CD14-positive monocyte (primary cell): ENCODE measurements at regions not wholly inside any gene's neighbourhood (a gene's known extent, or its start where the extent isn't known, plus 50 kb on each side); places are given as distances from the start of the nearest gene placed in this dataset.

Experiments
- DNase-seq, 3 donors: peaks; one replicate each; pipeline ENCODE4 v3.0.0-alpha.2; 2011 to 2022
- H2AFZ ChIP-seq: 2 replicates; pipeline ENCODE4 v1.6.0; 2012; ENCODE audit warnings: mild to moderate bottlenecking, low read depth, low read length, inconsistent platforms; ENCODE audit not compliant: insufficient read depth, poor library complexity, severe bottlenecking
- H3K27ac ChIP-seq, 2 donors: 1 replicate in 1 of 2; 2 replicates in 1 of 2; pipeline ENCODE4 v1.5.1; 2012 to 2013; ENCODE audit warnings: low read length in 2 of 2, control low read depth in 1 of 2, inconsistent platforms in 1 of 2, low read depth in 1 of 2, mild to moderate bottlenecking in 1 of 2
- H3K27me3 ChIP-seq, 2 donors: one replicate each; pipeline versions ENCODE4 v1.6.0 to v1.6.1; 2011 to 2013; ENCODE audit warnings: low read length in 2 of 2; ENCODE audit not compliant: control insufficient read depth in 2 of 2, insufficient read depth in 2 of 2
- H3K36me3 ChIP-seq, 2 donors: replicated peaks in 1 of 2; 1 replicate in 1 of 2; 2 replicates in 1 of 2; pipeline versions ENCODE4 v1.5.1 to v1.6.1; 2012 to 2013; ENCODE audit warnings: low read length in 2 of 2, control low read depth in 1 of 2, inconsistent platforms in 1 of 2, mild to moderate bottlenecking in 1 of 2; ENCODE audit not compliant: insufficient read depth in 2 of 2, control insufficient read depth in 1 of 2
- H3K4me1 ChIP-seq, 2 donors: 1 replicate in 1 of 2; 2 replicates in 1 of 2; pipeline versions ENCODE4 v1.5.1 to v1.6.1; 2012 to 2013; ENCODE audit warnings: low read length in 2 of 2, control low read depth in 1 of 2, inconsistent platforms in 1 of 2, mild to moderate bottlenecking in 1 of 2, moderate library complexity in 1 of 2; ENCODE audit not compliant: insufficient read depth in 2 of 2, control insufficient read depth in 1 of 2
- H3K4me2 ChIP-seq: replicated peaks from 2 replicates; pipeline ENCODE3; 2012; ENCODE audit warnings: low read length, moderate library complexity, mild to moderate bottlenecking; ENCODE audit not compliant: poor library complexity, severe bottlenecking; ENCODE audit errors: extremely low read depth
- H3K4me3 ChIP-seq, 3 experiments: fragments of 200-600 bp in 1 of 3; sonication (generic) in 1 of 3; replicated peaks in 1 of 3; 1 replicate in 2 of 3; 2 replicates in 1 of 3; pipeline ENCODE4 v1.5.1; 2011 to 2013; ENCODE audit warnings: low read length in 3 of 3, mild to moderate bottlenecking in 3 of 3, control low read depth in 2 of 3, low read depth in 2 of 3, inconsistent platforms in 1 of 3, moderate library complexity in 1 of 3
- H3K79me2 ChIP-seq: 2 replicates; pipeline ENCODE4 v1.6.0; 2012; ENCODE audit warnings: mild to moderate bottlenecking, control low read depth, inconsistent platforms, low read length, moderate library complexity; ENCODE audit not compliant: insufficient read depth
- H3K9ac ChIP-seq: 2 replicates; pipeline ENCODE4 v1.6.0; 2017; ENCODE audit warnings: low read length, mild to moderate bottlenecking; ENCODE audit not compliant: insufficient read depth, poor library complexity, severe bottlenecking
- H3K9me3 ChIP-seq, 2 donors: replicated peaks in 1 of 2; 1 replicate in 1 of 2; 2 replicates in 1 of 2; pipeline versions ENCODE4 v1.5.1 to v1.6.1; 2012 to 2013; ENCODE audit warnings: low read length in 2 of 2, control low read depth in 1 of 2; ENCODE audit not compliant: control insufficient read depth in 1 of 2, insufficient read depth in 1 of 2
- H4K20me1 ChIP-seq: 2 replicates; pipeline ENCODE4 v1.6.0; 2012; ENCODE audit warnings: mild to moderate bottlenecking, low read length, control low read depth, moderate library complexity; ENCODE audit not compliant: insufficient read depth
- H3K27ac Mint-ChIP-seq, 7 donors: one replicate each; pipeline ENCODE4 v1.8.0; 2020; ENCODE audit warnings: mild to moderate bottlenecking in 7 of 7, mixed read lengths in 7 of 7, moderate library complexity in 6 of 7, inconsistent platforms in 2 of 7
- H3K27me3 Mint-ChIP-seq, 3 donors: one replicate each; pipeline ENCODE4 v1.8.0; 2021 to 2022; ENCODE audit warnings: low read depth in 3 of 3, mild to moderate bottlenecking in 3 of 3, mixed read lengths in 3 of 3, moderate library complexity in 3 of 3, inconsistent platforms in 1 of 3
- H3K36me3 Mint-ChIP-seq, 2 donors: one replicate each; pipeline ENCODE4 v1.8.0; 2020; ENCODE audit warnings: mixed read lengths in 2 of 2, inconsistent platforms in 1 of 2, mild to moderate bottlenecking in 1 of 2
- H3K4me1 Mint-ChIP-seq: one replicate; pipeline ENCODE4 v1.8.0; 2020; ENCODE audit warnings: mild to moderate bottlenecking, mixed read lengths
- H3K4me3 Mint-ChIP-seq, 2 donors: one replicate each; pipeline ENCODE4 v1.8.0; 2020; ENCODE audit warnings: mild to moderate bottlenecking in 2 of 2, mixed read lengths in 2 of 2, moderate library complexity in 1 of 2
- H3K9me3 Mint-ChIP-seq, 7 donors: one replicate each; pipeline ENCODE4 v1.8.0; 2020 to 2022; ENCODE audit warnings: mixed read lengths in 7 of 7, mild to moderate bottlenecking in 6 of 7, moderate library complexity in 6 of 7, inconsistent platforms in 2 of 7
- WGBS: methylation state at CpG from one replicate; pipeline ENCODE4 v1.1.5; 2013; ENCODE audit warnings: missing lambda C conversion rate; ENCODE audit not compliant: insufficient coverage; 5-methylcytosine and 5-hydroxymethylcytosine counted together
- intact Hi-C, 2 donors: fragments of 100-400 bp; cut with micrococcal nuclease; formaldehyde crosslinking; loops; one replicate each; pipeline versions ENCODE4 v1.15.0 to v1.15.1; 2023
- TF ChIP-seq, protein P1 (sequence below): fragments of 200-600 bp; IDR thresholded peaks from one replicate; pipeline ENCODE4 v1.8.0; 2022; ENCODE audit warnings: antibody characterized with exemption, mild to moderate bottlenecking

DNA sequence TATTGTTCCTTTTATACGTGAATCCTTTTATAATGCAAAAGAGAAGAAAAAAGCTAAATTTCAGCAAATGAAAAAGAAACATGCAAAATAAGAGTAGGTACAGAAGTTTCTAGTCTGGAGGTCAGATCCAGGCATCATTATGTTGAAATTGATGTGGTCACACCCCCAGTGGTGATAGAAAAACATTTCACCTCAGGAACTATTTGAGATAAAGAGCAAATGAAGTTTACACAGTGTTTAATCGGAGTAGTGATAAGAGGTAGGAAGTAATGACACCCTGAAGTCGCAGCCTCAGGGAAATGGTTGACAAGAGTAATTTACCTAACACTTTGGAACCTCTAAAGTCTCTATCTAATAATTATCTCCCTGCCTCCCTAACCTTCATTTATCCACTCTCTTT is 536.0 kb upstream of the STEAP1 start:
- Histone ChIP-seq H3K4me1 (no peaks in the 10 kb centered on the region), H3K4me3 (no peak overlapping the region), H2AFZ (no peak overlapping the region), H3K9me3 (no peaks in the 10 kb centered on the region), H3K9ac (no peak overlapping the region), H3K27ac (no peak overlapping the region), H3K79me2 (no peaks in the 10 kb centered on the region), H4K20me1 (no peaks in the 10 kb centered on the region), H3K27me3 (no peaks in the 10 kb centered on the region), H3K4me2 (no peak overlapping the region), H3K36me3 (no peaks in the 10 kb centered on the region)
- Mint-ChIP-seq H3K4me1 (no peaks in the 10 kb centered on the region), H3K36me3 (no peaks in the 10 kb centered on the region), H3K27me3 (peaks cover 0 to 2% (median 1%) of the 10 kb centered on the region in 3 donors), H3K9me3 (peaks cover 0 to 2% (median 0%) of the 10 kb centered on the region in 7 donors), H3K27ac (no peak overlapping the region), H3K4me3 (no peak overlapping the region)
- DNase-seq = no peak
- WGBS = no CpG with 5 or more reads among the region's 3 CpGs
- TF ChIP-seq, protein P1, sequence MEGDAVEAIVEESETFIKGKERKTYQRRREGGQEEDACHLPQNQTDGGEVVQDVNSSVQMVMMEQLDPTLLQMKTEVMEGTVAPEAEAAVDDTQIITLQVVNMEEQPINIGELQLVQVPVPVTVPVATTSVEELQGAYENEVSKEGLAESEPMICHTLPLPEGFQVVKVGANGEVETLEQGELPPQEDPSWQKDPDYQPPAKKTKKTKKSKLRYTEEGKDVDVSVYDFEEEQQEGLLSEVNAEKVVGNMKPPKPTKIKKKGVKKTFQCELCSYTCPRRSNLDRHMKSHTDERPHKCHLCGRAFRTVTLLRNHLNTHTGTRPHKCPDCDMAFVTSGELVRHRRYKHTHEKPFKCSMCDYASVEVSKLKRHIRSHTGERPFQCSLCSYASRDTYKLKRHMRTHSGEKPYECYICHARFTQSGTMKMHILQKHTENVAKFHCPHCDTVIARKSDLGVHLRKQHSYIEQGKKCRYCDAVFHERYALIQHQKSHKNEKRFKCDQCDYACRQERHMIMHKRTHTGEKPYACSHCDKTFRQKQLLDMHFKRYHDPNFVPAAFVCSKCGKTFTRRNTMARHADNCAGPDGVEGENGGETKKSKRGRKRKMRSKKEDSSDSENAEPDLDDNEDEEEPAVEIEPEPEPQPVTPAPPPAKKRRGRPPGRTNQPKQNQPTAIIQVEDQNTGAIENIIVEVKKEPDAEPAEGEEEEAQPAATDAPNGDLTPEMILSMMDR = no peak
- intact Hi-C loops = no loop called here

DNA sequence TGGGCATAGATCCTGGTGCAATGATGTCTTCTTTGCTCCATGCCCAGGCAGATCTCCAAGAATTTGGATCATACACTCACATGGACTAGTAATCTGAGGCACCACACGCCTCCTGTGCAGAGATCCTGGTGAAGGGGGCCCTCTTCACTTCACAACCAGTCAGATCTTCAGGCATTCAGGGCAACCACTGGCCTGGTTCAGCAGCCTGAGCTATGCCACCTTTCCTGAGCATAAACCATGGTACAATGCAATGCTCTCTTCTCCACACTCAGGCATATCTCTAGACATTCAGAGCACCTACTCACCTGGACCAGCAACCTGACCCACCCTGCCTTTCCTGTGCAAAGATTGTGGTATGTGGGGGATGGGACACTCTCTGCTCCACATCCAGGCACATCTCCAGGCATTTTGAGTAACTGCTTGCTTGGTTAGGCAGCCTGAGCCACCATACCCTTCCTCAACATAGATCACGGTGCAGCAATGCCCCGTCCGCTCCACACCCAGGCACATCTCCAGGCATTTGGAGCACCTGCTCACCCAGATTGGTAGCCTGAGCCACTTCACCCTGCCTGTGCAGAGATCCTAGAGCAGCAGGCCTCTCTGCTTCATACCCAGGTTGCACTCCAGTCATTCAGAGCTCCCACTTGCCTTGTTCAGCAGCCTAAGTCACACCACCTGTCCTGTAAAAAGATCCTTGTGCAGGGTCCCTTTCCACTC is 532.2 kb upstream of the STEAP1 start:
- WGBS = 95% methylated on average over 4 of the region's 4 CpGs
- Histone ChIP-seq H4K20me1 (no peaks in the 10 kb centered on the region), H3K9me3 (no peaks in the 10 kb centered on the region), H3K9ac (no peak overlapping the region), H3K36me3 (no peaks in the 10 kb centered on the region), H3K4me2 (no peak overlapping the region), H2AFZ (no peak overlapping the region), H3K27me3 (no peaks in the 10 kb centered on the region), H3K4me1 (no peaks in the 10 kb centered on the region), H3K79me2 (no peaks in the 10 kb centered on the region), H3K27ac (no peak overlapping the region), H3K4me3 (no peak overlapping the region)
- no peak overlapping the region for H3K4me3 Mint-ChIP-seq
- H3K27me3 Mint-ChIP-seq = peaks cover 0 to 4% (median 1%) of the 10 kb centered on the region in 3 donors
- TF ChIP-seq, protein P1 = no peak
- intact Hi-C loops = loop anchor here in 1 of 2 donors (10.0 kb wide), 1 partner anchor 1377 kb away; no protein-coding TSS in a partner anchor
- peaks cover 0 to 2% (median 0%) of the 10 kb centered on the region in 7 donors for H3K9me3 Mint-ChIP-seq
- no peak for DNase-seq
- H3K36me3 Mint-ChIP-seq = no peaks in the 10 kb centered on the region
- peak overlapping the region in 2 of 7 donors; percentile 25 to 61 for H3K27ac Mint-ChIP-seq
- H3K4me1 Mint-ChIP-seq = no peaks in the 10 kb centered on the region
